ENCODE measurements at regions not wholly inside any gene's neighbourhood (a gene's known extent, or its start where the extent isn't known, plus 50 kb on each side); places are given as distances from the start of the nearest gene placed in this dataset.

- Histone ChIP-seq H3K27ac (ENCODE audit: low read depth in 2 of 2, low read length in 2 of 2) (no peak overlapping the region), H3K27me3 (ENCODE audit: control insufficient read depth, insufficient read depth, low read length) (no peaks in the 10 kb centered on the region), H3K36me3 (ENCODE audit: control insufficient read depth in 2 of 3, insufficient read depth in 3 of 3, low read length in 3 of 3) (no peaks in the 10 kb centered on the region), H3K4me1 (ENCODE audit: control insufficient read depth in 2 of 3, insufficient read depth in 2 of 3, low read depth in 1 of 3, low read length in 3 of 3) (no peaks in the 10 kb centered on the region), H3K9ac (ENCODE audit: low read length in 3 of 3) (no peak overlapping the region), H3K4me3 (ENCODE audit: low read length in 3 of 3) (no peak overlapping the region), H3K9me3 (ENCODE audit: control insufficient read depth in 2 of 3, insufficient read depth in 1 of 3, low read length in 3 of 3) (no peaks in the 10 kb centered on the region)
- DNase-seq (no peak), FAIRE-seq (no peak)
- TF ChIP-seq CTCF (IDR thresholded peaks at IDR 0.05; ENCODE audit: borderline replicate concordance, extremely low read depth, insufficient read depth) = no peak
- intact Hi-C loops (cut with DNase I) = no loop called here
Measured at GRCh38 chrX:11053351-11053750, 57.8 kb upstream of the HCCS start.

GRCh38 chrX:11056322-11057176 lies 54.6 kb upstream of the HCCS start:
- Histone ChIP-seq H3K27ac (ENCODE audit: low read depth in 2 of 2, low read length in 2 of 2) (no peak overlapping the region), H3K4me3 (ENCODE audit: low read length in 3 of 3) (no peak overlapping the region), H3K4me1 (ENCODE audit: control insufficient read depth in 2 of 3, insufficient read depth in 2 of 3, low read depth in 1 of 3, low read length in 3 of 3) (no peaks in the 10 kb centered on the region), H3K36me3 (ENCODE audit: control insufficient read depth in 2 of 3, insufficient read depth in 3 of 3, low read length in 3 of 3) (no peaks in the 10 kb centered on the region), H3K27me3 (ENCODE audit: control insufficient read depth, insufficient read depth, low read length) (no peaks in the 10 kb centered on the region), H3K9ac (ENCODE audit: low read length in 3 of 3) (no peak overlapping the region), H3K9me3 (ENCODE audit: control insufficient read depth in 2 of 3, insufficient read depth in 1 of 3, low read length in 3 of 3) (no peaks in the 10 kb centered on the region)
- DNase-seq (no peak), FAIRE-seq (no peak)
- no peak for TF ChIP-seq CTCF (IDR thresholded peaks at IDR 0.05; ENCODE audit: borderline replicate concordance, extremely low read depth, insufficient read depth)
- intact Hi-C loops (cut with DNase I) = no loop called here

GRCh38 chrX:11059933-11060332 lies 51.2 kb upstream of the HCCS start:
- intact Hi-C loops (cut with DNase I) = no loop called here
- no peak for DNase-seq
- TF ChIP-seq CTCF (IDR thresholded peaks at IDR 0.05; ENCODE audit: borderline replicate concordance, extremely low read depth, insufficient read depth) = no peak

More at GRCh38 chrX:11059933-11060332, 51.2 kb upstream of the HCCS start:
- H3K27ac ChIP-seq (ENCODE audit: low read depth in 2 of 2, low read length in 2 of 2) = no peak overlapping the region
- no peaks in the 10 kb centered on the region for H3K36me3 ChIP-seq (ENCODE audit: control insufficient read depth in 2 of 3, insufficient read depth in 3 of 3, low read length in 3 of 3)
- H3K4me1 ChIP-seq (ENCODE audit: control insufficient read depth in 2 of 3, insufficient read depth in 2 of 3, low read depth in 1 of 3, low read length in 3 of 3) = no peaks in the 10 kb centered on the region
- no peak for FAIRE-seq
- H3K9ac ChIP-seq (ENCODE audit: low read length in 3 of 3) = no peak overlapping the region
- H3K9me3 ChIP-seq (ENCODE audit: control insufficient read depth in 2 of 3, insufficient read depth in 1 of 3, low read length in 3 of 3) = no peaks in the 10 kb centered on the region
- no peaks in the 10 kb centered on the region for H3K27me3 ChIP-seq (ENCODE audit: control insufficient read depth, insufficient read depth, low read length)
- H3K4me3 ChIP-seq (ENCODE audit: low read length in 3 of 3) = no peak overlapping the region

Data from kidney (tissue), 13 donors.